Motor neuron (in vitro differentiated cells): ENCODE measurements at regions not wholly inside any gene's neighbourhood (a gene's known extent, or its start where the extent isn't known, plus 50 kb on each side); places are given as distances from the start of the nearest gene placed in this dataset.

Experiments
- ATAC-seq, 8 experiments: fragments of 200-7000 bp; cut with Tn5 transposase; replicated peaks in 6 of 8; 2 replicates each; pipeline ENCODE4 v1.8.0; 2021; ENCODE audit warnings: mild to moderate bottlenecking in 8 of 8, moderate library complexity in 8 of 8
- H3K27ac ChIP-seq, 2 donors: fragments of 250-450 bp; sonication (Bioruptor Pico); 2 replicates each; pipeline ENCODE4 v1.9.0; 2021; ENCODE audit warnings: antibody characterized with exemption in 2 of 2, mild to moderate bottlenecking in 2 of 2, moderate library complexity in 1 of 2
- H3K4me1 ChIP-seq, 2 donors: fragments of 250-450 bp; sonication (Bioruptor Pico); replicated peaks in 1 of 2; 2 replicates each; pipeline ENCODE4 v1.6.1; 2021; ENCODE audit warnings: antibody characterized with exemption in 2 of 2, mild to moderate bottlenecking in 2 of 2, moderate library complexity in 1 of 2
- H3K4me3 ChIP-seq, 5 donors: fragments of 250-450 bp; sonication (Bioruptor Pico); 2 replicates each; pipeline ENCODE4 v1.9.0; 2021; ENCODE audit warnings: antibody characterized with exemption in 5 of 5, mild to moderate bottlenecking in 5 of 5, moderate library complexity in 4 of 5
- WGBS, 10 experiments: fragments of 450-650 bp; shearing (Covaris generic); methylation state at CpG; one replicate each; pipeline ENCODE4 v1.0.0; 2022; 5-methylcytosine and 5-hydroxymethylcytosine counted together
- in situ Hi-C, 9 experiments: fragments of 400-800 bp; cut with MboI; loops; one replicate each; pipeline ENCODE4 v1.15.0; 2021; ENCODE audit warnings: low sequenced_read_pairs in 9 of 9, low pct_unique_long_range_greater_than_20kb in 2 of 9; ENCODE audit not compliant: unreplicated experiment in 9 of 9

GRCh38 chr1:168941640-168942039 is 164.8 kb upstream of the ATP1B1 start:
- in situ Hi-C loops = no loop called here
- H3K4me3 ChIP-seq = no peak overlapping the region
- H3K27ac ChIP-seq = no peak overlapping the region
- peaks cover 3 to 10% of the 10 kb centered on the region in 2 donors for H3K4me1 ChIP-seq
- peak in 2 of 8 experiments; percentile 52 to 64 for ATAC-seq

GRCh38 chr1:168942165-168942564 is 164.3 kb upstream of the ATP1B1 start:
- WGBS, 10 experiments = 80 to 100% (median 89%) methylated on average over 1 to 2 of the region's 2 CpGs; no CpG with 5 or more reads in 4 of the 10 experiments
- no peak overlapping the region for H3K4me3 ChIP-seq
- in situ Hi-C loops = no loop called here
- no peak for ATAC-seq
- no peak overlapping the region for H3K27ac ChIP-seq
- peaks cover 3 to 10% of the 10 kb centered on the region in 2 donors for H3K4me1 ChIP-seq

- ATAC-seq = no peak
- in situ Hi-C loops = no loop called here
- no peaks in the 10 kb centered on the region for H3K4me1 ChIP-seq
- H3K27ac ChIP-seq = no peak overlapping the region
- 30 to 100% (median 67%) methylated on average over 1 to 3 of the region's 3 CpGs; no CpG with 5 or more reads in 1 of the 10 experiments for WGBS, 10 experiments
- H3K4me3 ChIP-seq = no peak overlapping the region
Observed at GRCh38 chr1:168945870-168946269, 160.6 kb upstream of the ATP1B1 start.

- 19 to 100% (median 94%) methylated on average over 1 to 2 of the region's 2 CpGs; no CpG with 5 or more reads in 4 of the 10 experiments for WGBS, 10 experiments
- H3K4me3 ChIP-seq = no peak overlapping the region
- H3K4me1 ChIP-seq = no peaks in the 10 kb centered on the region
- in situ Hi-C loops = no loop called here
- no peak overlapping the region for H3K27ac ChIP-seq
- no peak for ATAC-seq
Observed at GRCh38 chr1:168947041-168947440, 159.4 kb upstream of the ATP1B1 start.

GRCh38 chr1:168949672-168950071 is 156.8 kb upstream of the ATP1B1 start:
- ATAC-seq = no peak
- Histone ChIP-seq H3K4me3 (no peak overlapping the region), H3K4me1 (no peaks in the 10 kb centered on the region), H3K27ac (no peak overlapping the region)
- in situ Hi-C loops = no loop called here

- WGBS, 10 experiments = 8 to 100% (median 80%) methylated on average over 1 to 2 of the region's 2 CpGs; no CpG with 5 or more reads in 3 of the 10 experiments
Observed at GRCh38 chr1:168957818-168958217, 148.7 kb upstream of the ATP1B1 start.

GRCh38 chr1:168958562-168959289 is 147.8 kb upstream of the ATP1B1 start:
- Histone ChIP-seq H3K27ac (no peak overlapping the region), H3K4me1 (no peaks in the 10 kb centered on the region), H3K4me3 (no peak overlapping the region)
- ATAC-seq = no peak
- in situ Hi-C loops = no loop called here
- 22 to 90% (median 72%) methylated on average over 1 to 5 of the region's 5 CpGs for WGBS, 10 experiments

More at GRCh38 chr1:168957818-168958217, 148.7 kb upstream of the ATP1B1 start:
- no peak overlapping the region for H3K4me3 ChIP-seq
- no peaks in the 10 kb centered on the region for H3K4me1 ChIP-seq
- no peak for ATAC-seq
- H3K27ac ChIP-seq = no peak overlapping the region
- in situ Hi-C loops = no loop called here

GRCh38 chr1:168959382-168959781 is 147.1 kb upstream of the ATP1B1 start:
- in situ Hi-C loops = no loop called here
- Histone ChIP-seq H3K4me1 (no peaks in the 10 kb centered on the region), H3K27ac (no peak overlapping the region), H3K4me3 (no peak overlapping the region)
- ATAC-seq = no peak
- 14 to 100% (median 100%) methylated on average over 1 to 2 of the region's 2 CpGs; no CpG with 5 or more reads in 5 of the 10 experiments for WGBS, 10 experiments

- no peak for ATAC-seq
- in situ Hi-C loops = no loop called here
- WGBS, 10 experiments = 75 to 100% (median 91%) methylated on average over 1 of the region's 1 CpG; no CpG with 5 or more reads in 1 of the 10 experiments
- H3K27ac ChIP-seq = no peak overlapping the region
- H3K4me1 ChIP-seq = no peaks in the 10 kb centered on the region
- no peak overlapping the region for H3K4me3 ChIP-seq
Observed at GRCh38 chr1:168960114-168960513, 146.4 kb upstream of the ATP1B1 start.

GRCh38 chr1:168960595-168960994 is 145.9 kb upstream of the ATP1B1 start:
- H3K4me3 ChIP-seq = no peak overlapping the region
- WGBS, 10 experiments = 40 to 93% (median 82%) methylated on average over 1 of the region's 1 CpG; no CpG with 5 or more reads in 2 of the 10 experiments
- in situ Hi-C loops = no loop called here
- ATAC-seq = no peak
- H3K27ac ChIP-seq = no peak overlapping the region
- no peaks in the 10 kb centered on the region for H3K4me1 ChIP-seq

- Histone ChIP-seq H3K4me1 (no peaks in the 10 kb centered on the region), H3K27ac (no peak overlapping the region), H3K4me3 (no peak overlapping the region)
- ATAC-seq = no peak
- in situ Hi-C loops = no loop called here
- 17 to 100% (median 83%) methylated on average over 1 to 2 of the region's 2 CpGs; no CpG with 5 or more reads in 2 of the 10 experiments for WGBS, 10 experiments
Observed at GRCh38 chr1:168963601-168964000, 142.9 kb upstream of the ATP1B1 start.

GRCh38 chr1:168964478-168964877 is 142.0 kb upstream of the ATP1B1 start:
- Histone ChIP-seq H3K4me3 (no peak overlapping the region), H3K4me1 (no peaks in the 10 kb centered on the region), H3K27ac (no peak overlapping the region)
- in situ Hi-C loops = no loop called here
- no peak for ATAC-seq
- WGBS, 10 experiments = 25 to 100% (median 79%) methylated on average over 1 to 3 of the region's 3 CpGs; no CpG with 5 or more reads in 1 of the 10 experiments

- ATAC-seq = no peak
- in situ Hi-C loops = no loop called here
- WGBS, 10 experiments = 0 to 92% (median 80%) methylated on average over 1 to 2 of the region's 2 CpGs; no CpG with 5 or more reads in 5 of the 10 experiments
- Histone ChIP-seq H3K27ac (no peak overlapping the region), H3K4me3 (no peak overlapping the region), H3K4me1 (peaks cover 5% of the 10 kb centered on the region in 2 donors)
Observed at GRCh38 chr1:168966217-168966616, 140.3 kb upstream of the ATP1B1 start.

- no peak overlapping the region for H3K4me3 ChIP-seq
- in situ Hi-C loops = no loop called here
- H3K4me1 ChIP-seq = peaks cover 7 to 8% of the 10 kb centered on the region in 2 donors
- no peak overlapping the region for H3K27ac ChIP-seq
- ATAC-seq = no peak
- 43 to 100% (median 83%) methylated on average over 1 to 2 of the region's 2 CpGs; no CpG with 5 or more reads in 4 of the 10 experiments for WGBS, 10 experiments
Observed at GRCh38 chr1:168966636-168967035, 139.9 kb upstream of the ATP1B1 start.
